NB4 (cell line): ENCODE measurements at regions not wholly inside any gene's neighbourhood (a gene's known extent, or its start where the extent isn't known, plus 50 kb on each side); places are given as distances from the start of the nearest gene placed in this dataset.

Source experiments
- POLR2A ChIP-seq: IDR thresholded peaks from 2 replicates; pipeline ENCODE4 v1.6.1; 2011; ENCODE audit warnings: mild to moderate bottlenecking; ENCODE audit not compliant: insufficient read length; ENCODE audit errors: extremely low read depth
- TF ChIP-seq, protein P1 (sequence below): IDR thresholded peaks from one replicate; pipeline ENCODE4 v1.5.1; 2012; ENCODE audit warnings: low read depth, low read length
- TF ChIP-seq, protein P2 (sequence below): IDR thresholded peaks from 2 replicates; pipeline ENCODE4 v1.6.1; 2011; ENCODE audit warnings: low read depth, low read length

DNA sequence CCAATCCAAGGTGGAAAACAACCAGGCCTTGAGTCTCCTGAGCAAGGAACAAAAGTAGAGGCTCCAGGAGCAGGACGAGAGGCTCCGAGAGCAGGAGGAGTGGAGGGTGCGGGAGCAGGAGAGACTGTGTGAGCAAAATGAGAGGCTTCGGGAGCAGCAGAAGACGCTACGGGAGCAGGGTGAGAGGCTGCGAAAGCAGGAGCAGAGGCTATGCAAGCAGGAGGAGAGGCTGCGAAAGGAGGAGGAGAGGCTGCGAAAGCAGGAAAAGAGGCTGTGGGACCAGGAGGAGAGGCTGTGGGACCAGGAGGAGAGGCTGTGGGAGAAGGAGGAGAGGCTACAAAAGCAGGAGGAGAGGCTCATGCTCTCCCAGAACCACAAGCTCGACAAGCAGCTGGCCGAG, 60.3 kb upstream of the UBE2Q2 start:
- TF ChIP-seq POLR2A, result no peak
- TF ChIP-seq, protein P1, sequence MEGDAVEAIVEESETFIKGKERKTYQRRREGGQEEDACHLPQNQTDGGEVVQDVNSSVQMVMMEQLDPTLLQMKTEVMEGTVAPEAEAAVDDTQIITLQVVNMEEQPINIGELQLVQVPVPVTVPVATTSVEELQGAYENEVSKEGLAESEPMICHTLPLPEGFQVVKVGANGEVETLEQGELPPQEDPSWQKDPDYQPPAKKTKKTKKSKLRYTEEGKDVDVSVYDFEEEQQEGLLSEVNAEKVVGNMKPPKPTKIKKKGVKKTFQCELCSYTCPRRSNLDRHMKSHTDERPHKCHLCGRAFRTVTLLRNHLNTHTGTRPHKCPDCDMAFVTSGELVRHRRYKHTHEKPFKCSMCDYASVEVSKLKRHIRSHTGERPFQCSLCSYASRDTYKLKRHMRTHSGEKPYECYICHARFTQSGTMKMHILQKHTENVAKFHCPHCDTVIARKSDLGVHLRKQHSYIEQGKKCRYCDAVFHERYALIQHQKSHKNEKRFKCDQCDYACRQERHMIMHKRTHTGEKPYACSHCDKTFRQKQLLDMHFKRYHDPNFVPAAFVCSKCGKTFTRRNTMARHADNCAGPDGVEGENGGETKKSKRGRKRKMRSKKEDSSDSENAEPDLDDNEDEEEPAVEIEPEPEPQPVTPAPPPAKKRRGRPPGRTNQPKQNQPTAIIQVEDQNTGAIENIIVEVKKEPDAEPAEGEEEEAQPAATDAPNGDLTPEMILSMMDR, result no peak
- TF ChIP-seq, protein P2, sequence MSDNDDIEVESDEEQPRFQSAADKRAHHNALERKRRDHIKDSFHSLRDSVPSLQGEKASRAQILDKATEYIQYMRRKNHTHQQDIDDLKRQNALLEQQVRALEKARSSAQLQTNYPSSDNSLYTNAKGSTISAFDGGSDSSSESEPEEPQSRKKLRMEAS, result no peak
